ENCODE measurements at regions not wholly inside any gene's neighbourhood (a gene's known extent, or its start where the extent isn't known, plus 50 kb on each side); places are given as distances from the start of the nearest gene placed in this dataset.
"Not testable (repeated sequence)": the region's sequence is repeated elsewhere in the genome, so short reads cannot be mapped to it uniquely, and the experiment has no call there.

- not testable (repeated sequence) for H3K4me1 ChIP-seq (ENCODE audit: low read length); H3K9me3 ChIP-seq (ENCODE audit: low read length); H3K9me2 ChIP-seq (replicated peaks; ENCODE audit: insufficient read depth, low read length); H3K27ac ChIP-seq (ENCODE audit: low read length); H2AFZ ChIP-seq (ENCODE audit: low read length); H3K36me3 ChIP-seq (ENCODE audit: insufficient read depth, low read length); H4K20me1 ChIP-seq (ENCODE audit: insufficient read depth, low read depth, low read length); H3K4me2 ChIP-seq (ENCODE audit: low read depth, low read length, poor library complexity, severe bottlenecking); DNase-seq; H3K79me2 ChIP-seq (ENCODE audit: low read length); H3K9ac ChIP-seq (ENCODE audit: low read length); H3K4me3 ChIP-seq (ENCODE audit: low read length); H3K27me3 ChIP-seq (ENCODE audit: low read length)
Measured at GRCh38 chr5:145647137-145647536, 188.0 kb downstream of the PRELID2 start.

DNA sequence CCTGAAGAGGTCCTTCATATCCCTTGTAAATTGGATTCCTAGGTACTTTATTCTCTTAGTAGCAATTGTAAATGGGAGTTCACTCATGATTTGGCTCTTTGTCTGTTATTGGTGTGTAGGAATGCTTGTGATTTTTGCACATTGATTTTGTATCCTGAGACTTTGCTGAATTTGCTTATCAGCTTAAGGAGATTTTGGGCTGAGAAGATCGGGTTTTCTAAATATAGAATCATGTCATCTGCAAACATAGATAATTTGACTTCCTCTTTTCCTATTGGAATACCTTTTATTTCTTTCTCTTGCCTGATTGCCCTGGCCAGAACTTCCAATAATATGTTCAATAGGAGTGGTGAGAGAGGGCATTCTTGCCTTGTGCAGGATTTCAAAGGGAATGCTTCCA lies 191.9 kb downstream of the PRELID2 start:
- not testable (repeated sequence) for H3K9ac ChIP-seq (ENCODE audit: low read length); H3K27me3 ChIP-seq (ENCODE audit: low read length); H3K27ac ChIP-seq (ENCODE audit: low read length); H3K4me2 ChIP-seq (ENCODE audit: low read depth, low read length, poor library complexity, severe bottlenecking); H3K4me3 ChIP-seq (ENCODE audit: low read length); H3K79me2 ChIP-seq (ENCODE audit: low read length); H4K20me1 ChIP-seq (ENCODE audit: insufficient read depth, low read depth, low read length); H3K4me1 ChIP-seq (ENCODE audit: low read length); H3K36me3 ChIP-seq (ENCODE audit: insufficient read depth, low read length); H3K9me3 ChIP-seq (ENCODE audit: low read length); H2AFZ ChIP-seq (ENCODE audit: low read length); H3K9me2 ChIP-seq (replicated peaks; ENCODE audit: insufficient read depth, low read length); DNase-seq

DNA sequence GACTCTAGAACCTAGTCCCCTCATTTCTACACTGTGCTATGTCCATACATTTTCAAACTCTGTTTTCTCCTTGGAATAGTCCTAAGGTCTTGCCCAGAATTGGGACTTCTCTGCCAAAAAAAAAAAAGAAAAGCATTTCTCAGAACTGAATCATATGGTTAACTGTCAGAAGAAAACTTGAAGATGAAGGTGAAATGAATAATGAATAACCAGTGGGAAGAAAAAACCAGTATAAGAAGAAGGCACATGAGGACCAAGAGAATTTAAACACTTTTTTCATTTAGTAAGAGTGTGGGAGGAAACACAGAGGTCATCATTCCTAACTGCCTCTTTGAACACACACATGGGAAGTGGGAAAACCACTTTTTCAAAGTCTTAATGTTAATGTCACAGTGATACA lies 197.7 kb downstream of the PRELID2 start:
- Histone ChIP-seq H3K27ac (ENCODE audit: low read length) (no peak overlapping the region), H3K9ac (ENCODE audit: low read length) (no peak overlapping the region), H4K20me1 (ENCODE audit: insufficient read depth, low read depth, low read length) (no peaks in the 10 kb centered on the region), H3K79me2 (ENCODE audit: low read length) (no peaks in the 10 kb centered on the region), H3K4me1 (ENCODE audit: low read length) (no peaks in the 10 kb centered on the region), H3K36me3 (ENCODE audit: insufficient read depth, low read length) (no peaks in the 10 kb centered on the region), H2AFZ (ENCODE audit: low read length) (no peak overlapping the region), H3K9me2 (replicated peaks; ENCODE audit: insufficient read depth, low read length) (no peaks in the 10 kb centered on the region), H3K4me3 (ENCODE audit: low read length) (no peak overlapping the region), H3K4me2 (ENCODE audit: low read depth, low read length, poor library complexity, severe bottlenecking) (no peak overlapping the region), H3K27me3 (ENCODE audit: low read length) (no peaks in the 10 kb centered on the region), H3K9me3 (ENCODE audit: low read length) (no peaks in the 10 kb centered on the region)
- DNase-seq: no peak

DNA sequence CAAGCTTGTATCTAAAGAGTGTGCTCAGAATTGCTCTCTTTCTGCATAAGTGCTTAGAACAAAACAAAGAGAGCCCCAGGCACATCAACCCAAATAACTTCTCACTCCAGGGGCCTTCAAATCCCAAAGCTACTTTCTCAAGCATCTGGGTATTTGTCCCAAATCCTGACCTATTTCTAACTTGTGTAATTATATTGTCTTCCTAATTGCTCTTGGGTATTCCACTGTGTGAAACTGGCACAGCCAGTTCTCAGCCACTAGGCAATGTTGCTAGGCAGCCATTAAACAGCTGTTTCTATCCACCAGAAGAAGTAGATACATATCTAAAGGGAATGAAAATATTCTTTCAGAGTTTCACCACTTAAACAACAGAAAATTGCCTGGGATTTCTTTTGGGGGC lies 198.8 kb downstream of the PRELID2 start:
- Histone ChIP-seq H3K9me3 (ENCODE audit: low read length) (no peaks in the 10 kb centered on the region), H2AFZ (ENCODE audit: low read length) (no peak overlapping the region), H3K4me1 (ENCODE audit: low read length) (no peaks in the 10 kb centered on the region), H3K79me2 (ENCODE audit: low read length) (no peaks in the 10 kb centered on the region), H3K9ac (ENCODE audit: low read length) (no peak overlapping the region), H3K27ac (ENCODE audit: low read length) (no peak overlapping the region), H3K27me3 (ENCODE audit: low read length) (no peaks in the 10 kb centered on the region), H4K20me1 (ENCODE audit: insufficient read depth, low read depth, low read length) (no peaks in the 10 kb centered on the region), H3K4me2 (ENCODE audit: low read depth, low read length, poor library complexity, severe bottlenecking) (no peak overlapping the region), H3K36me3 (ENCODE audit: insufficient read depth, low read length) (no peaks in the 10 kb centered on the region), H3K4me3 (ENCODE audit: low read length) (no peak overlapping the region), H3K9me2 (replicated peaks; ENCODE audit: insufficient read depth, low read length) (no peaks in the 10 kb centered on the region)
- no peak for DNase-seq

DNA sequence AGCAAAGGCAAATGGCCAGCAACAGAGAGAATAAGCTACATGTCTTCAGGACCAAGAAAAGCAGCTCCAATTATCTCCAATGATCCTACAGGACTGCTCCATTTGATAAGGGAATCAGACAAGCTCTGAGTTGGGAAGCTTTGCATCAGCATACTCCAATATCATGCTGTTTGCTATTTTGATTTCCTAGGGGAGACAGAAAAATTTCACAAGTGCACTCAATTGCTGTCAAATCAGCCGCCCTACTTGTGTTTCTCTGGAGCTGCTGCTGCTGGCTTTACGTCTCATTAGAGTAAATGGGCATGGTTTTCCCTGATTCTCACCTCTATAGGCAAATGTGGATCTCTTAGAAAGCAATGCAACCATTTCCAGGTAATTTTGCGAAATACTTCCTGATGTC lies 201.7 kb downstream of the PRELID2 start:
- H3K4me1 ChIP-seq (ENCODE audit: low read length): no peaks in the 10 kb centered on the region
- no peaks in the 10 kb centered on the region for H3K36me3 ChIP-seq (ENCODE audit: insufficient read depth, low read length)
- DNase-seq: no peak
- H3K9me2 ChIP-seq (replicated peaks; ENCODE audit: insufficient read depth, low read length): no peaks in the 10 kb centered on the region
- no peak overlapping the region for H3K4me2 ChIP-seq (ENCODE audit: low read depth, low read length, poor library complexity, severe bottlenecking)
- H3K9me3 ChIP-seq (ENCODE audit: low read length): no peaks in the 10 kb centered on the region
- H3K4me3 ChIP-seq (ENCODE audit: low read length): no peak overlapping the region
- H3K9ac ChIP-seq (ENCODE audit: low read length): no peak overlapping the region
- no peaks in the 10 kb centered on the region for H3K27me3 ChIP-seq (ENCODE audit: low read length)
- H3K79me2 ChIP-seq (ENCODE audit: low read length): no peaks in the 10 kb centered on the region
- no peak overlapping the region for H3K27ac ChIP-seq (ENCODE audit: low read length)
- no peaks in the 10 kb centered on the region for H4K20me1 ChIP-seq (ENCODE audit: insufficient read depth, low read depth, low read length)
- H2AFZ ChIP-seq (ENCODE audit: low read length): no peak overlapping the region

- no peak overlapping the region for H3K4me2 ChIP-seq (ENCODE audit: low read depth, low read length, poor library complexity, severe bottlenecking)
- H3K27me3 ChIP-seq (ENCODE audit: low read length): no peaks in the 10 kb centered on the region
- DNase-seq: no peak
- H2AFZ ChIP-seq (ENCODE audit: low read length): no peak overlapping the region
- H3K79me2 ChIP-seq (ENCODE audit: low read length): no peaks in the 10 kb centered on the region
- no peaks in the 10 kb centered on the region for H3K36me3 ChIP-seq (ENCODE audit: insufficient read depth, low read length)
- no peak overlapping the region for H3K27ac ChIP-seq (ENCODE audit: low read length)
- H3K9me3 ChIP-seq (ENCODE audit: low read length): no peaks in the 10 kb centered on the region
- no peak overlapping the region for H3K9ac ChIP-seq (ENCODE audit: low read length)
- no peaks in the 10 kb centered on the region for H3K4me1 ChIP-seq (ENCODE audit: low read length)
- no peaks in the 10 kb centered on the region for H4K20me1 ChIP-seq (ENCODE audit: insufficient read depth, low read depth, low read length)
- no peaks in the 10 kb centered on the region for H3K9me2 ChIP-seq (replicated peaks; ENCODE audit: insufficient read depth, low read length)
- no peak overlapping the region for H3K4me3 ChIP-seq (ENCODE audit: low read length)
Measured at GRCh38 chr5:145632701-145633100, 202.4 kb downstream of the PRELID2 start.

GRCh38 chr5:145629047-145629446 lies 206.1 kb downstream of the PRELID2 start:
- Histone ChIP-seq H3K4me3 (ENCODE audit: low read length) (no peak overlapping the region), H3K27me3 (ENCODE audit: low read length) (no peaks in the 10 kb centered on the region), H4K20me1 (ENCODE audit: insufficient read depth, low read depth, low read length) (no peaks in the 10 kb centered on the region), H3K36me3 (ENCODE audit: insufficient read depth, low read length) (no peaks in the 10 kb centered on the region), H3K9me2 (replicated peaks; ENCODE audit: insufficient read depth, low read length) (0 out of 2 replicates have a peak, but pooled peaks cover 3% of the 10 kb centered on the region), H3K27ac (ENCODE audit: low read length) (no peak overlapping the region), H3K9ac (ENCODE audit: low read length) (no peak overlapping the region), H3K4me2 (ENCODE audit: low read depth, low read length, poor library complexity, severe bottlenecking) (no peak overlapping the region), H3K79me2 (ENCODE audit: low read length) (no peaks in the 10 kb centered on the region), H3K9me3 (ENCODE audit: low read length) (no peaks in the 10 kb centered on the region), H3K4me1 (ENCODE audit: low read length) (no peaks in the 10 kb centered on the region), H2AFZ (ENCODE audit: low read length) (no peak overlapping the region)
- DNase-seq: no peak

GRCh38 chr5:145628525-145628924 lies 206.6 kb downstream of the PRELID2 start:
- Histone ChIP-seq H3K4me1 (ENCODE audit: low read length) (no peaks in the 10 kb centered on the region), H3K79me2 (ENCODE audit: low read length) (no peaks in the 10 kb centered on the region), H2AFZ (ENCODE audit: low read length) (no peak overlapping the region), H3K4me3 (ENCODE audit: low read length) (no peak overlapping the region), H3K9me2 (replicated peaks; ENCODE audit: insufficient read depth, low read length) (0 out of 2 replicates have a peak, but pooled peaks cover 3% of the 10 kb centered on the region), H3K27ac (ENCODE audit: low read length) (no peak overlapping the region), H4K20me1 (ENCODE audit: insufficient read depth, low read depth, low read length) (no peaks in the 10 kb centered on the region), H3K27me3 (ENCODE audit: low read length) (no peaks in the 10 kb centered on the region), H3K36me3 (ENCODE audit: insufficient read depth, low read length) (no peaks in the 10 kb centered on the region), H3K9me3 (ENCODE audit: low read length) (no peaks in the 10 kb centered on the region), H3K4me2 (ENCODE audit: low read depth, low read length, poor library complexity, severe bottlenecking) (no peak overlapping the region), H3K9ac (ENCODE audit: low read length) (no peak overlapping the region)
- no peak for DNase-seq

GRCh38 chr5:145619806-145620310 lies 215.3 kb downstream of the PRELID2 start:
- DNase-seq: no peak
- Histone ChIP-seq H3K9me3 (ENCODE audit: low read length) (no peaks in the 10 kb centered on the region), H3K9ac (ENCODE audit: low read length) (no peak overlapping the region), H3K36me3 (ENCODE audit: insufficient read depth, low read length) (no peaks in the 10 kb centered on the region), H3K79me2 (ENCODE audit: low read length) (no peaks in the 10 kb centered on the region), H3K9me2 (replicated peaks; ENCODE audit: insufficient read depth, low read length) (no peaks in the 10 kb centered on the region), H3K4me2 (ENCODE audit: low read depth, low read length, poor library complexity, severe bottlenecking) (no peak overlapping the region), H3K27ac (ENCODE audit: low read length) (no peak overlapping the region), H2AFZ (ENCODE audit: low read length) (no peak overlapping the region), H4K20me1 (ENCODE audit: insufficient read depth, low read depth, low read length) (no peaks in the 10 kb centered on the region), H3K27me3 (ENCODE audit: low read length) (no peaks in the 10 kb centered on the region), H3K4me1 (ENCODE audit: low read length) (no peaks in the 10 kb centered on the region), H3K4me3 (ENCODE audit: low read length) (no peak overlapping the region)
